Mesothelial cell of epicardium (in vitro differentiated cells): ENCODE measurements at regions not wholly inside any gene's neighbourhood (a gene's known extent, or its start where the extent isn't known, plus 50 kb on each side); places are given as distances from the start of the nearest gene placed in this dataset.

Source experiments
- DNase-seq, 2 experiments: peaks; one replicate each; pipeline ENCODE4 v3.0.0; 2021; ENCODE audit warnings: low spot score in 2 of 2; ENCODE audit not compliant: unreplicated experiment in 2 of 2
- H3K27ac Mint-ChIP-seq: 2 replicates; pipeline ENCODE4 v1.8.0; 2021; ENCODE audit warnings: mixed read lengths
- H3K27me3 Mint-ChIP-seq: 2 replicates; pipeline ENCODE4 v1.8.0; 2021; ENCODE audit warnings: low read depth, mixed read lengths
- H3K36me3 Mint-ChIP-seq: 2 replicates; pipeline ENCODE4 v1.8.0; 2021; ENCODE audit warnings: mixed read lengths
- H3K4me1 Mint-ChIP-seq: 2 replicates; pipeline ENCODE4 v1.8.0; 2021; ENCODE audit warnings: mixed read lengths
- H3K4me3 Mint-ChIP-seq: 2 replicates; pipeline ENCODE4 v1.8.0; 2021; ENCODE audit warnings: mild to moderate bottlenecking, moderate library complexity, mixed read lengths
- H3K9me3 Mint-ChIP-seq: 2 replicates; pipeline ENCODE4 v1.8.0; 2021; ENCODE audit warnings: mixed read lengths
- TF ChIP-seq, protein P1 (sequence below): fragments of 200-600 bp; sonication (generic); IDR thresholded peaks from one replicate; pipeline ENCODE4 v1.5.0; 2021; ENCODE audit warnings: antibody characterized with exemption; ENCODE audit not compliant: unreplicated experiment

DNA sequence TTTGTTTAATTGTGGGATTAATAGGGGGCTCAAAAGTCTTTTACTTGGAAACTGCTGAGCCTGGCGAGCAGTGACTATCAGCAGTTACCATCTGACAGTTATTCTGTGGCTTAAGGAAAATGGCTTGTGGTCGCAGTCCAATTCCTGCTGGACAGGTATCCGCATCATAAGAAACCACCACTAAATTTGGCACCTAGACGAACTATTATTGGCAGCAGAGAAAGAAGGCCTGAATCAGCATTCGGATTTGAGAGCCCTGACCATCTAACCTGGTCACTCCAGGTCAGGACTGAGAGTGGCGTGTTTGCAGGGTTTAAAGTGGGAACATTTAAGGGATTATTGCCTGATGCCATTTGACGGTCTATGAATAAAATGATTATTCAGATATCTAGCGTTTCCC is 146.4 kb downstream of the RPS12 start:
- no peak for DNase-seq
- H3K27ac Mint-ChIP-seq = no peak overlapping the region
- TF ChIP-seq, protein P1, sequence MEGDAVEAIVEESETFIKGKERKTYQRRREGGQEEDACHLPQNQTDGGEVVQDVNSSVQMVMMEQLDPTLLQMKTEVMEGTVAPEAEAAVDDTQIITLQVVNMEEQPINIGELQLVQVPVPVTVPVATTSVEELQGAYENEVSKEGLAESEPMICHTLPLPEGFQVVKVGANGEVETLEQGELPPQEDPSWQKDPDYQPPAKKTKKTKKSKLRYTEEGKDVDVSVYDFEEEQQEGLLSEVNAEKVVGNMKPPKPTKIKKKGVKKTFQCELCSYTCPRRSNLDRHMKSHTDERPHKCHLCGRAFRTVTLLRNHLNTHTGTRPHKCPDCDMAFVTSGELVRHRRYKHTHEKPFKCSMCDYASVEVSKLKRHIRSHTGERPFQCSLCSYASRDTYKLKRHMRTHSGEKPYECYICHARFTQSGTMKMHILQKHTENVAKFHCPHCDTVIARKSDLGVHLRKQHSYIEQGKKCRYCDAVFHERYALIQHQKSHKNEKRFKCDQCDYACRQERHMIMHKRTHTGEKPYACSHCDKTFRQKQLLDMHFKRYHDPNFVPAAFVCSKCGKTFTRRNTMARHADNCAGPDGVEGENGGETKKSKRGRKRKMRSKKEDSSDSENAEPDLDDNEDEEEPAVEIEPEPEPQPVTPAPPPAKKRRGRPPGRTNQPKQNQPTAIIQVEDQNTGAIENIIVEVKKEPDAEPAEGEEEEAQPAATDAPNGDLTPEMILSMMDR = no peak
- H3K27me3 Mint-ChIP-seq = peaks cover 18% of the 10 kb centered on the region
- peaks cover 4% of the 10 kb centered on the region for H3K9me3 Mint-ChIP-seq
- no peaks in the 10 kb centered on the region for H3K36me3 Mint-ChIP-seq
- H3K4me3 Mint-ChIP-seq = no peak overlapping the region
- peaks cover 21% of the 10 kb centered on the region for H3K4me1 Mint-ChIP-seq

DNA sequence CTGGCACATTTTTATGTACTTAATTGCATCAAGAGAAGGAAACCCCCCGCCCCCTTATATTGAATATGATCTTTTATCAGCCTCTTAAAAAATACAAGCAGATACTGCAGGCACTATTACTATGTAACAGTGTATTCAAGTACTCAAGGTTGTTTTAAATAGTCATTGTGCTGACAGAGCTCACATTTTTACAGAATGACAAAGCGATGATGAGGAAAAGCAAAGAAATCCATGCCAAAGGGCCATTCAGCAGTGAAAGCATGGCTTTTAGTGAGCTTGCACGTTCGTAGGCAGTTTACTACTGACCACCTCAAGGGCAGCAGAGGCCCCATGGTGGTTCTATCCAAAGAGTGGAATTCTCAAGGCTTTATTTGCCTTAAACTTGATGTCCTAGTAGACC is 146.8 kb downstream of the RPS12 start:
- H3K36me3 Mint-ChIP-seq = no peaks in the 10 kb centered on the region
- no peak for DNase-seq
- peaks cover 18% of the 10 kb centered on the region for H3K27me3 Mint-ChIP-seq
- H3K9me3 Mint-ChIP-seq = peaks cover 4% of the 10 kb centered on the region
- H3K4me1 Mint-ChIP-seq = peaks cover 21% of the 10 kb centered on the region
- TF ChIP-seq, protein P1 = no peak
- H3K27ac Mint-ChIP-seq = no peak overlapping the region
- no peak overlapping the region for H3K4me3 Mint-ChIP-seq

DNA sequence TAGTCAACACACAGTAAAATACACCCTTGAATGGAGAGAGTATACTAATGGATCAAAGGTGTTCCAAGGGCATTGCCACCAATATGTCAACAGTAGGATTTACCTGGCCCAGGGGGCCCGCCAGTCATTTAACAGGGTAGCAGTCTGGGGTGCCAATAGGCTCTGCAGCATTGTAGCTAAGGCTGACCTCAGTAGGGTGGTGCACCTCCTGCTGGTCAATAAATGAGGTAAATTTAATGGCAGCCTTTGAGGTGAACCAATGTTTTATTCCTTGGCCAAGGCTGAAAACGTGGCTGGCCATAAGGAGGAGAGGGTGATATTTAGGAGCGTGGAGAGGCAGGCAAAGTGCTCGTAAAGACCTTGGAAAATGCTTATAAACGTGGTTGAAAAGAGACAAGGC is 147.2 kb downstream of the RPS12 start:
- no peak overlapping the region for H3K27ac Mint-ChIP-seq
- no peaks in the 10 kb centered on the region for H3K36me3 Mint-ChIP-seq
- no peak overlapping the region for H3K4me3 Mint-ChIP-seq
- H3K9me3 Mint-ChIP-seq = peaks cover 4% of the 10 kb centered on the region
- DNase-seq = no peak
- TF ChIP-seq, protein P1 = no peak
- peaks cover 21% of the 10 kb centered on the region for H3K4me1 Mint-ChIP-seq
- peaks cover 15% of the 10 kb centered on the region for H3K27me3 Mint-ChIP-seq

DNA sequence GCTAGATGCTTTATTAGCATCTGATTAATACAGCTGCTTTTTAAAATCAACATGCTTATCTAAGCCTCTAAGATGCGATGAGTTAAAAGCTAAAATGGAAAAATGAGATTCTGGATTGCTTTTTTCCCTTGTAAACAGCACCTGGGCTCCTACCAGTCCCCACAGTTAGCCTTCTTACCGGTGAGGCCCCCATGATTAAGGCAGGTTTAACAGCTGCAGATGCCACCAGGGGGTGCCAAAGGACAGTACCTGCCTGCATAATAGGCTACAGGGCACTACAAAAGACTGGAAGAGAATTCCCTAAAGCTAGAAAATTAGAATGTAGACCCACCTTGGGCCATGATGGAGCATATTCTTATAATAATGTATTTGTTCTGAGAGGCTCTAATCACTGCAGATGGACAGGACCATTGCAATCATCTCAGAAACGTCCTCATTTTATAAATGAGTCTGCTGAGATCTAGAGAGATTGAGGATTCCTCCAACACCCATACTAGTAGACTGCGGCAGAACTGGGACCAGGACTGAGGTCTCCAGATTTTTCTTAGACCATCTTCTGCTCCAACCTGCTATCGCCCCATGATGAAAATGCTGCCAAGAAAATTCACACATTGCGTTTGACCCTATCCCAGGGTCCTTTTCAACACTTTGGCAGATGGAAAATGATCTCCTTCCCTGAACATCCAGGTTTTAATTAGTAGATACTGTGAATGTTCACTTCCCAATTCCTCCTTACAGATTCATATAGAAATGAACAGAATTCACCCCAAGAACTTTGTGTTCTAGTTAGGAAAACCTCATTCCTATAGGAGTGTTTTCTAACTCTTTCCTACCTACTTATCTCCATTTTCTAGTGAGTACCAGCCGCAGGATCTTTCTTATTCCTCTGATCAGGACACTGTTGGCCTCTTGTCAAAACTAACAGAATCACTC is 148.8 kb downstream of the RPS12 start:
- peaks cover 5% of the 10 kb centered on the region for H3K27me3 Mint-ChIP-seq
- peaks cover 4% of the 10 kb centered on the region for H3K9me3 Mint-ChIP-seq
- TF ChIP-seq, protein P1 = peak; percentile 36
- H3K4me3 Mint-ChIP-seq = no peak overlapping the region
- peaks cover 33% of the 10 kb centered on the region for H3K4me1 Mint-ChIP-seq
- no peaks in the 10 kb centered on the region for H3K36me3 Mint-ChIP-seq
- no peak overlapping the region for H3K27ac Mint-ChIP-seq
- peak; percentile 29 to 71 for DNase-seq

DNA sequence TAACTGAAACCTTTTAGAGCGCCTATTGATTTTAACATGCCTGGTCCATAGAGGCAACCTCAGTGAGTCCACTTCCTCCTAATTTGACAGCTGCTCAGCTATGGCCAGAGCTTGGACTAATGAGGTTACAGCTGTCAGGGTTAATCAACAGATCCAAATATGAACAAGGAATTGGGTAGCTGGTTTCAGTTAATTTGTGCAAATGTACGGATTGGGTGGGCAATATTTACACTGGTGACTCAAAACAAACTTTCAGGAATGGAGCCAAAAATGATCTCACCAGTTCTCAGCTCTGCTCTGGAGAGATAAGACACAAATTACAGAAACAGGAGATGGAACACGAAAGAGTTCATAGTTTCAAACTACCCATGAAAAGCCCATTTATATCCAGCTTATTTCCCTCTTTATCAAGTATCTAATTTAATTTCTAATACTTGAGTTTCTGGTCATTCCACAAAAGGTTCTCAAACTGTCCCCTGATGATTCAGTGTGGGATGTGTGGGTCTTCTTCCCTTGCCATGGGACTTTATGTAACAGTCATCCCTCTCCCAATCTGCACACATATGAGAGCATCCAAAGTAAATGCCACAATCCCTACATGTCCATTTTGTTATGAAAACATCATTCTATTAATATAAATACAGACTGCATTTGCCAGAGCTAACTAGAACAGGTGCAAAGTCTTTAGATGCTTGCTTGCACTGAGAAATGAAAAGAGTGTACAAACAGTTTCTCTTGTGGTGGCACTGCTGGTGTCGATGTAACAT is 149.9 kb downstream of the RPS12 start:
- Mint-ChIP-seq H3K4me3 (no peak overlapping the region), H3K27ac (peak overlapping the region; percentile 29), H3K9me3 (peaks cover 4% of the 10 kb centered on the region), H3K27me3 (no peaks in the 10 kb centered on the region), H3K36me3 (no peaks in the 10 kb centered on the region), H3K4me1 (peaks cover 33% of the 10 kb centered on the region)
- TF ChIP-seq, protein P1 = no peak
- no peak for DNase-seq
